GM12873 (cell line): ENCODE measurements at regions not wholly inside any gene's neighbourhood (a gene's known extent, or its start where the extent isn't known, plus 50 kb on each side); places are given as distances from the start of the nearest gene placed in this dataset.

Source experiments
- CTCF ChIP-seq: IDR thresholded peaks from 2 replicates; pipeline ENCODE4 v1.5.1; 2012; ENCODE audit warnings: low read depth, mild to moderate bottlenecking, moderate library complexity, low read length, control low read depth; ENCODE audit not compliant: insufficient read depth; ENCODE audit errors: missing control alignments

GRCh38 chr1:70866542-70867264 lies 180.9 kb downstream of the PTGER3 start:
- no peak for TF ChIP-seq CTCF

DNA sequence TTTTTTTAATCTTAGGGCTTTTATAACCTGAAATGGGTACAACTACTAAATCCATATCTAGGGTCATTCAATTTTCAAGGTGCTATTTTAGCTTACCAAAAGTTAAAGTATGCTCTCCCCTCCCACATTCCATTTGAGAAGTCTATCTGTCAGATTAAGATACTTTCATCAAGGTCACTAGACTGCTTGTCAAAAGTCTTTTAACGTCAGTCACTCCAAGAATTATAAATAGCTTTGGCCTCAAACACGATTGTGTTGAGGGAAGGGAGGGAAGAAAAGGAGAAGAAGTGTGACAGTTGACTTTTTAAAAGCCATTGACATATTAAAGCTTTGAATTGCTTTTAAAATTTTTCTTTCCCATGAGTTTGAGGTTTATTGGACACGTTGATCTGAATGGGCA lies 175.8 kb downstream of the PTGER3 start:
- no peak for TF ChIP-seq CTCF

GRCh38 chr1:70874063-70874462 lies 173.6 kb downstream of the PTGER3 start:
- no peak for TF ChIP-seq CTCF

DNA sequence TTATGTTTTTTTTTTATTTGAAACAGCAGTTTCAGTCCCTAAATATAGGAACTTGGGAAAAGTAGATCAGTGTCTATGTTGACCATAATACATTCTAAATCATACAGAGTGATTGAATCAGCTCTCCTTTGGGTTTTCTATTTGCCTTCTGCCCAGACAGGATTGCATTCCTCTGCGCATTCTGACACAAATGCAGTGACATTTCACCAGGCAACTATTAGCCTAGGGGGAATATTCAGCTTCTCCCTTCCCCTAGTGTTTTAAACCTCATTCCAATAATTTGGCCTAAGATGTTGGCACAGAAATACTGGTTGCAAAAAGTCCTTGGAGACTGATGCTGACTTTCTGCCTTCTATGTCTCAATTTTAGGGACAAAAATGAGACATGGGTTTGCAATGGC lies 172.8 kb downstream of the PTGER3 start:
- no peak for TF ChIP-seq CTCF

- TF ChIP-seq CTCF, result no peak
Observed at GRCh38 chr1:70877343-70877742, 170.3 kb downstream of the PTGER3 start.

DNA sequence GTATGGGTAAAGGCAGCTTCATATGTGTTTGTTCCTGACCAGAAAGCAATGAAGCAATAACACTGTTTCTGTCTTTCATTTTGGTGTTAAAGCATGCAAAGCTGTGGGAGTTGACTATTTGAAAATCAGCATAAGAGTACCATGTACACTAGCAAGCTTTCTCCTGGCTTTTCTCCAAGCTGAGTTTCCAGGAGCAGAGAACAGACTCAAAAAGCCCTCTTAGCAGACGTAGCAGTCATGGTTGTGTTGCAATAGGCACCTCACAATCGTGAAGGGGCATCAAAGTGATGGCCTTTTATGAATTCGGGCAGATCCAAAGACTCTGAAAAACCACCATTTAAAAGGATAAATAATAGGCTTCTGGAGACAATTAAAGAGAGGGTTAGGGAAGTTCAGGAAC lies 159.7 kb downstream of the PTGER3 start:
- no peak for TF ChIP-seq CTCF

DNA sequence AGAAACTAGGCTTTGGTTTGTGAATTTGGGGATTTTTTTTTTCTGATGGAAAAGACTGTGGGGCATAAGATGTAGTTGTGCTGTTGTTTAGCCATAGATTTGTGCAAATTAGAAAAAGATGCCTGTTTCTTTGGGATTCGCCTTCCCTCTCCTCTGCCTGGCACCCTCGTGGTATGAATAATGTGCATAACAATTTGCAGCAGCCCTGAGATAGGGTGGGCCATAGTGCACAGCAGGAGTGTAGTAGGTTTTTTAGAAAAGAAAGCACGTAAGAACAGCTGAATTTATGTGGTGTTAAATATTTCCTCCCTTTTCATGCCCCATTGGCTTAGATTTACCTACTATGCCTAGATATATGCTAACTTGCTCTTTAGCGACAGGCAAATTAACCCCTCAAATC lies 158.9 kb downstream of the PTGER3 start:
- no peak for TF ChIP-seq CTCF

DNA sequence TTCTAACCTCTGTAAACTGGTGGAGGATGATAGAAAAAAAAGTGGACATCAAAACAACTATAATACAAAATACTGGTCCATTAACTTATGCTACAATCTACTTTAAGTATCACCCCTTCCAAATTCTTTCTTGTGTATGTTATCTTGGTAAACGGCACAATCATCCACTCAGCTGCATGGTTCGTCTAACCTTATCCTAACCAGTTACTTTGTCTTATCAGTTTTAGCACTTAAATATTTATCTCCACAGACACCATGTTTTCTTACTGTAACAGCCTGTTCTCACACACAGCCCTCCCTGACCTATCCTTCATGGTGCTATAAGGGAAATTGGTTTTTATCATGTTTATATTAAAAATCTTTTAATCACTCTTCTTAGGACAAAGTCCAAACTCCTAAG lies 157.2 kb downstream of the PTGER3 start:
- no peak for TF ChIP-seq CTCF
